HG02610 (cell line): ENCODE measurements at regions not wholly inside any gene's neighbourhood (a gene's known extent, or its start where the extent isn't known, plus 50 kb on each side); places are given as distances from the start of the nearest gene placed in this dataset.
"Not testable (repeated sequence)": the region's sequence is repeated elsewhere in the genome, so short reads cannot be mapped to it uniquely, and the experiment has no call there.

Source experiments
- ATAC-seq: cut with Tn5 transposase; IDR thresholded peaks from one replicate; pipeline ENCODE4 v1.9.1; 2021; ENCODE audit warnings: mild to moderate bottlenecking, moderate library complexity; ENCODE audit not compliant: unreplicated experiment

DNA sequence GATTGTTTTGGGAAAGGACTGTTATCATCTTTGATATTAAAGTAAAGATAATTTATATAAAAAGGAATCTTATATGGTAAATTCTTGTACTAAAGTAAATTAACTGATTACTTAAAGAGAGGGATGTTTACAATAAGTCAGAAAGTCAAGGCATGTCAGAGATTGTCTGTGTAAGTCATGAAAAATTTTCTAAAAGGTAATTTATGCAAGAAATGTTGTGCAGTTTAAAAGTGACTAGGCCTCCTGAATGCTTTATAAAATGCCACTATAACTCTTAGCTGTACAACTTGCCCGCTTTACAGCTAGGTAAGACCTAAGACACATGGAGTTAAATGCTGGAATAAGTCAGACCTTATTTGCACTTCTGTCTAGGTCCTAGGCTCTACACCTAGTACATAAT, 692.9 kb downstream of the GBE1 start:
- ATAC-seq, result no peak

DNA sequence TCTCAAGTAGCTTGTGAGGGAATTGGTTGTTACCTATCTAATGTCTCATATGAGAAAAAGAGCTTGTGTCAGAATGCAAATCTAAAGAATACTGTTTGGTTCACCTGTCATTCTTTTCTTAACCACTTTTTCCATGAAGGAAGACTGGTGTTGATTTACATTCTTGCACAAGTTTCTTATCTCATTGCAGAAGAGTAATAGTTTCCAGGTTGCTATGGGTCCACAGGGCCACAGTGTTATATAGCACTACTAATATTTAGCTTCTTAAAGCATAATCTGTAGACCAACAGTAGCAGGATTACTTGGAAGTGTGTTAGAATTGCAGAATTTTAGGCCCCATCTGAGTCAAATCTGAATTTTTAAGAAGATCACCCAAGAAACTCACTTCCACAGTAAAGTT, 697.5 kb downstream of the GBE1 start:
- ATAC-seq, result no peak

DNA sequence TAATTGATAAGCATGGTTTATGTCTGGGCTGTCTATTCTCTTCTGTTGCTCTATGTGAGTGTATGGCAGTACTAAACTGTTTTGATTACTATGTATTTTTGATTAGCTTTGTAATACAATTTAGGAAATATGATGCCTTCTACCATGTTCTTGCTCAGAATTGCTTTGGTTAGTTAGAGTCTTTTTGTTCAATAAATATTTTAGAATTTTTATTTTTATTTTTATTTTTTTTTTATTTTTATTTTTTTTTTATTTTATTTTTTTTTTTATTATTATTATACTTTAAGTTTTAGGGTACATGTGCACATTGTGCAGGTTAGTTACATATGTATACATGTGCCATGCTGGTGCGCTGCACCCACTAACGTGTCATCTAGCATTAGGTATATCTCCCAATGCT, 710.3 kb downstream of the GBE1 start:
- ATAC-seq, result not testable (repeated sequence)

DNA sequence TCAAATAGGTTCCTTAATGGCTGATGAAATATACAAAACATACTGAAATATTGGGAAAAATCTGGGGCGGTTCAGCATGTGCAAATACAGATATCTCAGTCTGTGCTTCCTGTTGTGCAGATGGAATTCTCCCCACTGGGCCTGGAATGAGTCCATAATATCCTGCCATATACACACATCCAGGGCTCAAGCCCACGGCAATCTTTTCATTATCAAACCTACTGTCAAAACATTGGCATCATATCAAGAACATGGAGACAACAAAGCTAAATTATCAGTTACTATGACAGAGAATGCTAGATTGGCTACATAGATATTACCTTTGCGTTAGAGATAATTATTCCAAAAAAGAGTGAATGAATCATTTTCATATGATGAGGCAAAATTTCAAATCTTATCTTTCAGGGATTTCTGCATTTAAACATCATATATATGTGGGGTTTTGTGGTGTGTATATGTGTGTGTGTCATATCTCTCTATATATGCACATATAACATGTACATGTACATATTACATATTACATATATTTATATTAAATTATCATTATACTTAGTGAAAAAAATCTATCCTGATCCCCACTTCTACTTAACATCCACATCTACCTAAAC, 713.3 kb downstream of the GBE1 start:
- no peak for ATAC-seq

DNA sequence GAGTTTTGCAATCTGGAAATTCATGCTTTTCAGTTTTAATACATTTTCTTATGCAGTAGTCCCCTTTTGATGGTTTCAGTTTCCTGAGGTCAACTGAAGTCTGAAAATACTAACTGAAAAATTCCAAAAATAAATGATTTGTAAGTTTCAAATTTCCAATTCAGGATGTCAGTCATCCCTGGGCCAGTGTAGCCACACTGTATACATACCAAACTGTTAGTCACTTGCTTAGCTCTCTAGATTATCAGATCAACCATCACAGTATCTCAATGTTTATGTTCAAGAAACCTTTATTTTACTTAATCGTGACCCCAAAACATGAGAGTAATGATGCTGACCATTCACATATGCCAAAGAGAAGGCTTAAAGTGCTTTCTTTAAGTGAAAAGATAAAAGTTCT, 715.5 kb downstream of the GBE1 start:
- no peak for ATAC-seq

DNA sequence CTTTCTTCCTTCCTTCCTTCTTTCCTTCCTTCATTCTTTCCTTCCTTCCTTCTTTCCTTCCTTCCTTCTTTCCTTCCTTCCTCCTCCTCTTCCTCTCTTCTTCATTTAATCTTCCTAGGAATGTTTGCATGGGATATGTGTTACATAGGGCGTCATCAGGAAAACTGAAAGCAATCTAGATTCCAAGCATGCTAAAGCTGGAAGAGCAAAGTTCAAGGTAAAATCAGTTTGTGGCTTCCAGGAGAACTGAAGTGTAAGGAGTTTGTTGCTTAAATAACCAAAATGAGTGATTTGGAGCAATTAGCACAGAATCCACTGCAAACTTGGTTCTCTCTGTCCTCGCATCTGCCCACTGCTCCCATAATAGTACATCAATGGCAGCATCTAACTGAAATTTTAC, 716.2 kb downstream of the GBE1 start:
- ATAC-seq, result no peak

DNA sequence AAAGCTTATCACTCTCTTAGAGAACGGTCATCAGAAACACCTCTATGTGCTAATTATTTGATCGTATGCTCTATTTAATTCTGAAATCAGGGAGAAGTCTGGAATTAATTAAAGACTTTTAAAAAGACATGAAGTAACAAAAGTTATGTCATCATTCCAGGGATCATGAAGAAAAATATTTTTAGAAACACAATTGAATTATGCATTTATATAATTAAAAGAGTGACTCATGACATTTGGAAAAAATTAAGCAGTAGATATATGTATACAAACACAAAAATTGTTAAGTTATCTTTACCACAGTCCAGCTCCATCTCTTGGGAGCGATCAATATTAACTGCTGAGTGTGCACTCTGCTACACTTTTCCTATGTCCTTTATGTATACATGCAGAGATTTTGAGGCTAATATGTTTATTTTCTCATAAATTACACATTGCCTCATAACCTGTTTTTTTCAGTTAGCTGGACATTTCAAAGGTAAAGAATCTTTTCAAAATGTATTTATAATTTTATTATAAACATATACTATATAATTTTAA, 717.7 kb downstream of the GBE1 start:
- no peak for ATAC-seq

DNA sequence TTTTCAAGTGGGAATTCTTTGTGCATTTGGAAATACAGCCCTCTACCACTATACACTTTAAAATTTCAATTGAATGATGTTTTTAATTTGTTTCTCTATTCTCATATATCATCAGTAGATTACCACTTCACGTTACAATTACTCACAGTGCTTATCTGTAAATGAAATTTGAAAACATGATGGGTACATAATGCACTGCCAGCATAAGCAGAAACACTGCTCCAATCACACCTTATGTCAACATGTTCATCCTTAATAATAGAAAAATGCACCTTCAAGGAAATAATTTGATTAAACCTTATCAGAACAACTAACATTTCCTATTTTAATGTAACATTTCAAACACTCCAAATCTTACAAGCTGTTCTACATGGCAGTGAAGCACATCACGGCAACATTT, 718.4 kb downstream of the GBE1 start:
- no peak for ATAC-seq

DNA sequence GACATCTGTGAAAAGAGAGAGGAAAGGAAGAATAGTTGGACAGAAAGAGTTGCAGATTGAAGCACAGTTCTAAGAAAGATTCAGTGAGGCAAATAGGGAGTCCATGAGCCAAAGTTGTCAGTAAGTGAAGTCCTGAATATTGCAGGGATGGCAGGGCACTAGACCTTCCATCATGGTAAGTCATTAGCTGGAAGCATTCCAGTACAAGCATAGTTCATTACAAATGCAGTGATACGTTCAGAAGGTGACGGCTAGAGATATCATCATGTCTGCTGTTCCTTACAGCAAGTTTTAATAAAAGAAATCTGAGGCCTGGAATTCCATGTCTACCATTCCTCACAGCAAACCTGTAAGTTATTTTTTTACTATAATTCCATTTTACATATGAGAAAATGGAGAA, 720.1 kb downstream of the GBE1 start:
- ATAC-seq, result no peak

DNA sequence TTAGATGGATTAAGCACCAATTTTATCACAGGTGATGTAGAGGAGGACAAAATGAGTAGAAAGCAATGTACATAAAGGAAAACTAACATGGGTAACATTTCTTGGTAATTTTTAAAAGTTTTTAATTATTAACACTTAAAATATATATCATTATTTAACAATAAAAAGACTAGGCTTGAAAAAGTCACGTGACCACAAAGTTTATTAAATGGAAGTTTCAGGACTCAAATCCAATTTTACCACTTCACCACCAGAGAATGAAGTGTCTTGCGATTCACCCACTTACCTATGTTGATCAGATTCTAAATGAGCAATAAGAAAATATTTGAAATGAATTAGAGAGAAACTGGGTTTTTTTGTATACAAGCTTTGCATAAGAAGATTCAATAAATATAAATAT, 721.3 kb downstream of the GBE1 start:
- no peak for ATAC-seq

DNA sequence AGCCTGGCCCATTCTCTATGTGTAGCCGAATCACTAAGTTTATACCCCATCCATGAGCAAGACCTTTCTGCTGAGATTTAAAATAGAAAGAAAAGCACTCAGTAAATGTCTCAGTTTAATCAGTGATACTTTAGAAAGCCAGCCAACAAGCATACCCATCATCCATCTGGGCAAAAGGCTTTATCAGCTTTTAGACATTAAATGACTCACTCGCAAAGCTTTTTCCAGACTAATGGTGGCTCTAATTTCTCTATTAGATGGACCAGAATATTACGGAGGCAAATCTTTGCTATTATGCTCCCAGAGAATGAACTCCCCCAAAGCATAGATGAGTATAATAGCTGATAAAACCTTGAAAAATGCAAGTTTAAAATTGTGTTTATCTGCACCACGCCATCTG, 727.8 kb downstream of the GBE1 start:
- no peak for ATAC-seq

DNA sequence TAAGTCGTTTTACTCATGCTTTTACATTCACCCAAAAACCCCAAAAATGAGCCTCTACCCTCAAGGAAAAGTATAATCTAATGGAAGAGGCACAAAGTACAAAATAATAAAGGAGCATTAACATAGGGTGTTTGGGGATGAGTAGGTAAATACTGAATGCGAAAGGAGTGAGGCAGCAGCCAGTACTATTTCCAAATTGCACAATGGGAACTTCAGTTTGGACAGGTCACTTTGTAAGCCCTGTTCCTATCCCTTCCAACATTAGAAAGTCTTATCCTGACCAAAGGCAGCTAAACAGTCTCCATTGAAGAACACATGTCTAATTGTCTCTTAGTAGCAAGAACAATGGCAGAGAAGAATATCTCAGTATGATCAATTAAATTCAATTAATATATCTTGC, 728.3 kb downstream of the GBE1 start:
- ATAC-seq, result no peak

DNA sequence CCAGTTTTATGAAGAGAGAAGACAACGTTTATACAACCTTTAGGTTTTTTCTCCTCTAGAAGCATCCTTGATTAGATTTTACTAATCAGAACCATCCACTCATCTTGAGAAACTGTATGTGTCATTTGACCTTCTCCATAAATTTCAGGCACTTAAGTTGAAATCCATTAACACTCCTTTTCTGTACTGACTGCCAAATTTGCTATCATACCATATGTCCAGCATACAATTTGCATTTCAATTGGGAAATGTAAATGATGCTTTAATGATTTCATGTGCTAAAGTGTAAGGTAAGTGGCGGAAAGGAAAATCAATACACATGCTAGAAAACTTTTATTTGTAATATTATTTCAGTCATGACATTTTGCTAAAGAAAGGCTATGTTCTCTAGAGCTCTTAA, 731.6 kb downstream of the GBE1 start:
- no peak for ATAC-seq

DNA sequence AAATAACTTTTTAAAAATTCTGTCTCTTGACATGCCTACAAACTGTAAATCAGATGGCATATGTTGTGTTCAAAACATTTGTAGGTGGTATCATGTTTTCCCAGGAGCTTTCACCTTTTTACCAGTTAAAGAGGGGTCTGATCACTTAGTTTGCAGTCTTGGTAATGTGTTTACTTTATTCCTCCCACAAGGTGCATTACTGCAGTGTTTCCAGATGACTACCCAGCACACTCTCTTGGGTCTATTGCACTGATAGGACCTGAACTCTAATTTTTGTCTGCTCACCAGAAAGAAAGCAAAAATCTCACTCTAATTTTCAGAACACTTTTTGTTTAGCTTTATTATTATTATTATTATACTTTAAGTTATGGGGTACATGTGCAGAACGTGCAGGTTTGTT, 734.1 kb downstream of the GBE1 start:
- ATAC-seq, result no peak

DNA sequence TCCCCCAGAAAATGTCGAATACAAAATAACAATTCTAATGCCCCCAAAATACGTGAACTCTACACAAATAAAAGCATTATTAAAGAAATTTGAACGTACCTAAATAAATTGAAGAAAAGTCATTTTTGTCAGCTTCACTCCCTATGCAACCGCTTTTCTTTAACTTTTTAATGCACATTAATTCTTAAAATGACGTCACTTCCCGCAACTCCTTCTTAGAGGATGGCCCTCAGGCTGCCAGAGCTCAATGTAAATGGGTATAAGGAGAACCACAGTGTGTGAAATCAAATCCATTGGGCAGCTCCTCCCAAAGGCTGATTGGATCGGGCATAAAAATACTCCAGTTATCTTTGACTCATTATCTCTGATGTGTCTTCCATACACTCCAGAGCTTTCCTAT, 736.9 kb downstream of the GBE1 start:
- ATAC-seq, result no peak

DNA sequence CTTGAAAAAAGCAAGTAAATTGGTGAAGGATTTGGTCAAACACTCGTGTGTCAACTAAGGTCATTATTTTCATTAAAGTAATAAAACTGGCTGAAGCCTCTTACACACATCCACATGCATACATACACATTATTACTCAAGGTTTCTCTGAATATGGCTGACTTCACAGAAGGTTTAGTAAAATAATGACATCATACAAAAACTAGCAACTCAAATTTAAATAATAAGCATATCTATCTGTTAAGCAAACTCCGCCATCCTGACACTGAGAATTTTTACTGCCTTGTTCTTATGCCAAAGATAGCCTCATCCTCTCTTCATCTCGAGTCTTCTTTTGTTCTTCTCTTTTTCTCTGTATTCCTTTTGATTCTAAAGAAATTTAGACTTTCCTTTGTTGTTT, 739.1 kb downstream of the GBE1 start:
- no peak for ATAC-seq

DNA sequence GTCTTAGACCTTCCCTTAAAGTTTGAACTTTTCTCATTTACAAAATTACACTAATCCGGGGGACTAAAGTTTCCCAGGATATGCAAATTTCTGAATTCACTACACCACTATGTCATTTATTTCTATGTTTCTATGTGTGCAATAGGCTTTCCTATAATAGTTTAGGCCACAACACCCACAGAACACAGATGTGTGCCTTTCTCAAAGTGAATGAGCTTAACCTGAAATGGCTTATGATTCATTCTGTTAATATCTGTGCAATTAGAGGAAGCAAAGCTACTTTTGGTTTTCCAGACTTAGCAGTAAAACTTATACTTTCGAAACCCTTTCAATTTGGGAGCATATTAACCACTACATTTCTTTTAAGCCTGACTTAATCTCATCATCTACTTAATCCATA, 748.1 kb downstream of the GBE1 start:
- no peak for ATAC-seq

DNA sequence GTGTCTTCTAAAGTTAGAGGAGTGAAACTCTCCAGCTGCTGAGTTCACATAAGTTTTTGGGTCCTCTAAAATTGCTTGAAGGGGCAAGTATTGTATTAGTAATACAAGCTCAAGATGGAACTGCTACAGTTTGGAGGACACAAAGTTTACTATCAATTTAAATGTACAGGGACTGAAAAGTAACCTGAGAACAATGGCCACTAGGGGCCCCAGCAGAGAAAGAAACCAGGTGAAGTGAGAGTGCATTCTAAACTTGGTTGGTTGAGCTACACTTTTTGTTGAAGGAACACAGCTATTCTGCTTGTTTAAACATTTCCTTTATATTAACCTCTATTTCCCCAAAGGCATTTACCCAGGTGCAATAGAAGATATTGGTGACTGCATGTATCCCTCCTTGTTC, 755.5 kb downstream of the GBE1 start:
- no peak for ATAC-seq

DNA sequence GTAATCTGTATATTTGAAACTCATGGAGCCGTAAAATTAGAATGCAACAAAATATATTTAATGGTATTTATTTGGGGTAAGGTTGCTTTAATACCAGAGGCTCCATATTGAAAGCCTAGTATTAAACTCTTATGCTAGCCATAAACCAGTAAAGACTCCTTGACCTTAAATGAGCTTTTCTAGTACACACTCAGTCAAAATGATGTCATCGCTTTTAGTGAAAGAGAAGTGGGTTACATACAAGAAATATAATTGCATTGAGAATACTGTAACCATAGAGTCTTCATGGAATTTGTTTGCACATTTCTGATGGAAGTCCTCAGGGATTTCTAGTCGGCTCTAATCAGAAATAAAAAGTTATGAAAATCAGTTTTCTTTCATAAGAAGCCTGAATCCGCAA, 757.6 kb downstream of the GBE1 start:
- no peak for ATAC-seq

DNA sequence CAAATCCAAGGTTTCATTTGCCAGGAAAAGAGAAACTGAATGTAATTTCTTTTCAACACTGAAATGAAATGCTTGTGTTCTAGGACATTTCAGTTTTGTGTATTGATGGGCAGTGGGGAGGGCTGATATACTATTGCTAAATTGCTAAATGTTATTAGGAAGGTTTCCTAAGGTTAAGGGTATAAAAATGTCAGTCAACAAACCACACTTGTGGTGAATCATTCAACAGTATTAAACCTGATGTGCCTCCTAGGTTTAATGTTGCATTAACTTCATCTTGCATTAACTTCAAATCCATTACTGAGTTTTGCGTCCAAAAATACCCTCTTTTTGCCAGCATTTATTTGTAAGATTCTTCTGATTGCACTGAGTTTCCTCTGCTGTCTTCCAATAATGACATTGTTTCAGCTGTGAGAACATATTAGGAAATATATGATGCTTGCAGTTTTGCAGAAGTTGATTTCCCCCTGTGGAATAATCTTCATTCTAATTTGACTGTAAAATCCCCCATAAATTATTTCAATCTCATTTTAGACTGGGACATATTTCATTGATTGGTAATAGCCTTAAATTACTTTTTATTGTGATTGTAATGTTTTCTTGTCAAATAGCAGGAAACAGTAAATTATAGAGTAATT, 758.3 kb downstream of the GBE1 start:
- ATAC-seq, result no peak

DNA sequence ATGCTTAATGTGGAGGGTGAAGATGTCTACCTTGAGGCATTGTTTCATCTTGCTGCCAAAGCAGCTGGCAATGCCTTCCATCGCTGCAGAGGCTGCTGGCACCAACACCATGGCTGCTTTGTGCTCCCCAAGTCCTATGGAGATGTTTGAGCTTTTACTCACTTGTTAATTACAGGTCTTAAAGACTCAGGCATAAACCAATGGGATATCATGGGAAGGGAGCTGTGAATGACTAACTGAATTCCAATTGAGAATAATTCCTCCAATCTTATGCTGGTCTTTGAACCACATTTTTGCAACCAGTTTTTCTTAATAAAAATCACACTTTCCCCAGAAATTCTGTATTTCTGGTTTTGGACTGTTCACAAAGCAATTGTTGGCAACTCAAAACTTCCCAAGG, 762.0 kb downstream of the GBE1 start:
- ATAC-seq, result no peak

DNA sequence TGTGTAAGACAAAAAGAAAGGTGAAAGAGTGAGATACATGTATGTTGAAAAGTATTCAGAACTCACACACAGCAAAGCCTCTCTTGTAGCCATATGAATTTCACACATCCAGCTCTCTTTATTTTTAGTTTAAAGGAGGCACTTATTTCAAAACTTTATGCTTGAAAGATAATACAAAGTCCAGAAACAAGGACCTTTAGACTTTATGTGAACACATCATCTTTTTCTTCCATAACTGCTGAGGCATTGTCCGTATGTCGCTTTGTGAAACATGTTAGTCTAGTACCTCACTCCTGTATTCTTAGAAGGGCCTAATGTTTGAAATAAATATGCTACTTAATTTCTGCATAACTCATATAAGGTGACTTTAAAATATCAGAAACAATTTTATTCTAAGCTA, 763.4 kb downstream of the GBE1 start:
- ATAC-seq, result no peak

DNA sequence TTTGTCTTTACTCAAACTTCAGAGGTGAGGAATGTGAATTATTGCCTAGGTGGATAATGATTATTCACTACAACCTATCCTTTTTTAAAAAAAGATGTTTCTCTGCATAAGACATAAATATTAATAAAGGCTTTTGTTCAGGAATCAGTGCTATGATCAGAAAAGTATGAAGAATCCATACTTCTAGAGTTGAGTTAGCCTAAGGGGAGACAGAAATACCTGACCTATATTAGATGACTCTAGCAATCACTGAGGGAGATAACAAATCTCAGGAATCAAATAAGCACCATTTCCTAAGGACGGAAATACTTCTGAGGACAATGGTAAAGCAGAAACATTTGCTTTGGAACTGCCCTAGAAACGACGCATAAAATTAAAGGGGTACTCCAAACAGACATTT, 763.8 kb downstream of the GBE1 start:
- ATAC-seq, result no peak
